ENCODE measurements at regions not wholly inside any gene's neighbourhood (a gene's known extent, or its start where the extent isn't known, plus 50 kb on each side); places are given as distances from the start of the nearest gene placed in this dataset.
"Not testable (repeated sequence)": the region's sequence is repeated elsewhere in the genome, so short reads cannot be mapped to it uniquely, and the experiment has no call there.

DNA sequence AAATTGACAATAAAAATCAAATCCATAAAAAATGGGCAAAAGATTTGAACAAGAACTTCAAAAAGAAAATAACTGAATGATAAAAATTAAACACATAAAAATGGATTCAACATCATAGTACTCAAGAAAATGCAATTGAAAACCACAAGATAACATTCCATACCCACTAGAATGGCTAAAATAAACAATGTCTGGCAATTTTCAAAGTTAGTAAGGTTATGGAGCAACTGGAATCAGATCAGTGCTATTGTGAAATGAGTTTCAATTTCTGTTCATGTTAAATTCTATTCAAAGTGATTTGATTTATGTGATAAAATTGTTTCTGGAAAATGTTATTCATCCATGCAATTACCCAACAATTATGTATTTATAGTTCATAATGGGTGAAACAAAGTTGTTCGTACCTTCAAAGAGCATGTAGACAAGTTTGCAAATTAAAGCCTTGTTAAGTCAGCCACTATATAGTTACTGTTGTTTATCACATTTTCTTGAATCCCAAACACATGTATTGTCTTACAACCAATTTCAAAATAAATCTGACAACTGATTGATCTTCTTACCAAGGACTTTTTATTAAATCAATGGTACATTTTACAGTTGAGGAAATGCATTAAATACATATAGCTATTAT lies 151.5 kb upstream of the CENPW start:
- Mint-ChIP-seq H3K4me1 (ENCODE audit: low read depth) (no peaks in the 10 kb centered on the region), H3K27me3 (ENCODE audit: low read depth) (no peaks in the 10 kb centered on the region), H3K27ac (no peak overlapping the region), H3K4me3 (ENCODE audit: low read depth) (no peak overlapping the region), H3K9me3 (peaks cover 4% of the 10 kb centered on the region), H3K36me3 (ENCODE audit: low read depth) (no peaks in the 10 kb centered on the region)
- DNase-seq (ENCODE audit: low spot score), result no peak
- intact Hi-C loops (cut with micrococcal nuclease), result no loop called here

DNA sequence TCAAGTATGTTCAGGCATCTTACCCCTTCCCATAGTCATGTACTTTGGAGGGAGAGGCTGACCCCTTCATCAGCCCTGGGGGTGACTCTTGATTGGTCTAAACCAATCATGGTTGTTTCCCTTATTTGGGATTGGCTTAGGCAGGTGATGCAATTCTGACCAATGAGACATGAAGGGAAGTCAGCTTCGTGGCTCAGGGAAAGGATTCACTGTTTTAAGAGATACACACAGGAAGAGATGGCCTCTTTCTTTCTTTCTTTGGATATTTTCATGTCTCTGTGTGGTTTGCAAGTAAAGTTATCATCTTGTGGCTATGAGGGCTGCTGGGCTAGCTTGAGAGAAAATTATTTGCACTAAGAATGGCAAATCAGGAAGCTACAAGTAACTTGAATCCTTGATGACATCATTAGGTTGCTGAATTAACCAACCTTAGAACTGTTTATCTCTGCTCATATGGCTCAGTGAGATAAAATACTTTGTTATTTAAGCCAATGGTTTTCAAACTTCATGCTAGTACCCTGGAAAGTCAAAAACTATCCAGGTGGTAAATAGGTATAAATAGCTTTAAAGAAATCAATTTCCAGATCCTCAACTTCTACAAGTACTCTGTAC lies 144.2 kb upstream of the CENPW start:
- H3K36me3 Mint-ChIP-seq (ENCODE audit: low read depth), result no peaks in the 10 kb centered on the region
- no peak for DNase-seq (ENCODE audit: low spot score)
- no peak overlapping the region for H3K4me3 Mint-ChIP-seq (ENCODE audit: low read depth)
- H3K4me1 Mint-ChIP-seq (ENCODE audit: low read depth), result peaks cover 2% of the 10 kb centered on the region
- H3K9me3 Mint-ChIP-seq, result no peaks in the 10 kb centered on the region
- no peak overlapping the region for H3K27ac Mint-ChIP-seq
- intact Hi-C loops (cut with micrococcal nuclease), result no loop called here
- H3K27me3 Mint-ChIP-seq (ENCODE audit: low read depth), result no peaks in the 10 kb centered on the region

DNA sequence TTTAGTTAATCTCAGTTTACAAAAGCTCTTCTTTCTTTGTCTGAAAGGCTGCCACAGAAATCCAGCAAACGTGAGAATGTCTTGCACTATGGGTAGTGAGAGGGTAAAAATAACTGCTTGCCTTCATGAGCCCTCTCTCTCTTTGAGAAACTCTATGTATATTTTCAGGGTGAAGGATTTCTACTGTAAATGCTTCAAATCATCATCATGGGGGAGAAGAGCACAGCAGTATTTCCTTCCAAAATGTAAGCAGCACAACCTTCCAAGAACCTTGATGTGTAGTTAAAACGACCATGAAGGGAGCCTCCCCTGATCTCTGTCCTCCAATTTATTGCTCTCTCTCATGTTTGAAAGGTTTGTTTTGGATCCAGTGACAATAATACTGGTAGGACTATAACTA lies 141.3 kb upstream of the CENPW start:
- DNase-seq (ENCODE audit: low spot score), result no peak
- Mint-ChIP-seq H3K27me3 (ENCODE audit: low read depth) (no peaks in the 10 kb centered on the region), H3K36me3 (ENCODE audit: low read depth) (no peaks in the 10 kb centered on the region), H3K4me1 (ENCODE audit: low read depth) (peaks cover 2% of the 10 kb centered on the region), H3K9me3 (no peaks in the 10 kb centered on the region), H3K4me3 (ENCODE audit: low read depth) (no peak overlapping the region), H3K27ac (no peak overlapping the region)
- intact Hi-C loops (cut with micrococcal nuclease), result no loop called here

DNA sequence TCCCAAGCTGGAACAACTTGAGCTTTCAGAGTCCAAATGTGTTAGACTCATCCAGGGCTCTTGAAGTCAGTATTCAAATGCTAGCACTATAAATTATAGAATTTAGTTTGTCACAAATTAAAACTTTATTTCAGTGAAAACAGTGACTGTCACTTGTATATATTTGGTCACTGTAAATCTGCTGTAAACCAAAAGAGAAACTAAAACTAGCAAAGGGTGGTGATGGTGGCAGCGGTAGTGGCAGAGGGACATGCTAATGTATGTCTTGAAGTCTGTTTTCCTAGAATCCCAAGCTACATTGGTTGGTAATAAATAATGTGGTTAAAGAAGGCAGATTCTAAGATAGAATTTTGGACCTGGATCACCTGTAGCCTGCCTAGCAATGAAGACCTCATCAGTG lies 140.4 kb upstream of the CENPW start:
- H3K4me1 Mint-ChIP-seq (ENCODE audit: low read depth), result peaks cover 2% of the 10 kb centered on the region
- H3K27ac Mint-ChIP-seq, result no peak overlapping the region
- DNase-seq (ENCODE audit: low spot score), result no peak
- intact Hi-C loops (cut with micrococcal nuclease), result no loop called here
- H3K36me3 Mint-ChIP-seq (ENCODE audit: low read depth), result no peaks in the 10 kb centered on the region
- no peaks in the 10 kb centered on the region for H3K9me3 Mint-ChIP-seq
- no peaks in the 10 kb centered on the region for H3K27me3 Mint-ChIP-seq (ENCODE audit: low read depth)
- no peak overlapping the region for H3K4me3 Mint-ChIP-seq (ENCODE audit: low read depth)

DNA sequence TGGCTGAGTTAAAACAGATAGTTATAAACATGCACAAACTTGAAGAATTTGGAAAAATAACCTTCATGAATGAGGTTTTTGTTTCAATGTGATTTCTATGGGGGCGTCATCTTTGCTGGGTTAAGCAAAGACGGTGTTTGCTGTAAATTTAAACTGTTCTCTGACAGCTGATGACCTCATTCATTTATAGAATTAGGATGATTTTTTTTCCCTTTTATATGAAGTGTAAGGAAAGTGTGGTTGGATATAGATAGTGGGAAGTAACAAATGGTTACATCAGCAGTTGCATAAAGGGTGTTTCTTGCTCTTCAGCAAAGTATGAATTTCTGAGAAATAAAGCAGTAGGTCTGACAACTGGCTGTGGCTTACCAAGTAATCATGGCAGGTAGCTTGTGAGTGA lies 137.2 kb upstream of the CENPW start:
- intact Hi-C loops (cut with micrococcal nuclease), result no loop called here
- DNase-seq (ENCODE audit: low spot score), result no peak
- H3K9me3 Mint-ChIP-seq, result no peaks in the 10 kb centered on the region
- no peaks in the 10 kb centered on the region for H3K27me3 Mint-ChIP-seq (ENCODE audit: low read depth)
- H3K27ac Mint-ChIP-seq, result no peak overlapping the region
- no peak overlapping the region for H3K4me3 Mint-ChIP-seq (ENCODE audit: low read depth)
- H3K4me1 Mint-ChIP-seq (ENCODE audit: low read depth), result peaks cover 2% of the 10 kb centered on the region
- H3K36me3 Mint-ChIP-seq (ENCODE audit: low read depth), result no peaks in the 10 kb centered on the region

DNA sequence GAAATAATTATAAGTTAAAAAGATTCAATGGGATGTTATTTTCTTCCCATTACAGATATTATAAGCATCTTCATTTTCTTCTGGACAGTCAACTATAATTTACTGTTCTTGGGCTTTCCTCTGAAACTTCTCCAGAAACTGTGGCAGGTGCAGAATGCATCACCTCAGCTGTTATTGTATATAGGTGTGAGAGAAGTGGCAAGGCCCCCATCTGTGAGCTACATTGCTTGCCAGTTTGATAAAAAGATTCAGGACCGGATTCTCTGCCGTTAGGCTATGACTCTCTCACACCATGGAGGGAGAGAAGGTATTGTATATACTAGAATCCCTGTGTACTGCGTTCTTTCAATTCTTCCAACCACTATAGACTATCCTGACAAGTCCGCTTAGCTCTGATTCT lies 135.8 kb upstream of the CENPW start:
- Mint-ChIP-seq H3K27ac (no peak overlapping the region), H3K36me3 (ENCODE audit: low read depth) (no peaks in the 10 kb centered on the region), H3K9me3 (no peaks in the 10 kb centered on the region), H3K4me3 (ENCODE audit: low read depth) (no peak overlapping the region), H3K27me3 (ENCODE audit: low read depth) (no peaks in the 10 kb centered on the region), H3K4me1 (ENCODE audit: low read depth) (peaks cover 2% of the 10 kb centered on the region)
- intact Hi-C loops (cut with micrococcal nuclease), result no loop called here
- no peak for DNase-seq (ENCODE audit: low spot score)

DNA sequence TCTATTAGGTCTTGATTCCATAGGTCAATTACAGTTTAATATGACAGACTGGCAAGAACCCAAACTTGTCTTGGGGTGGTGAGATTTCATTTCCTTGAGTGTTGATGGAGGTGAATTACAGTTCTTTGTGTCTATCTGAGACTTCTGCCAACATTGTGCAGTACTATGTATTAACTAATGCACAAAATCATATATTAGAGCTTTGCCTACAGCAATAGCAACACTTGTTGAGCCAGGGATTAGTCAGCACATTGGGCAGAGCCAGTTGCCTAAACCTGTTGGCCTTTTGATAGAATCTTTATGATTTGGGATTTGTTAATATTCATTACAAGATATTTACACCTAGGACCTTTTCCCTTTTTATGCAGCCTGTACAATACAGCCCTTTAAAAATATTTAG lies 135.3 kb upstream of the CENPW start:
- Mint-ChIP-seq H3K4me3 (ENCODE audit: low read depth) (no peak overlapping the region), H3K27ac (no peak overlapping the region), H3K9me3 (no peaks in the 10 kb centered on the region), H3K4me1 (ENCODE audit: low read depth) (peaks cover 2% of the 10 kb centered on the region), H3K27me3 (ENCODE audit: low read depth) (no peaks in the 10 kb centered on the region), H3K36me3 (ENCODE audit: low read depth) (no peaks in the 10 kb centered on the region)
- DNase-seq (ENCODE audit: low spot score), result no peak
- intact Hi-C loops (cut with micrococcal nuclease), result no loop called here

DNA sequence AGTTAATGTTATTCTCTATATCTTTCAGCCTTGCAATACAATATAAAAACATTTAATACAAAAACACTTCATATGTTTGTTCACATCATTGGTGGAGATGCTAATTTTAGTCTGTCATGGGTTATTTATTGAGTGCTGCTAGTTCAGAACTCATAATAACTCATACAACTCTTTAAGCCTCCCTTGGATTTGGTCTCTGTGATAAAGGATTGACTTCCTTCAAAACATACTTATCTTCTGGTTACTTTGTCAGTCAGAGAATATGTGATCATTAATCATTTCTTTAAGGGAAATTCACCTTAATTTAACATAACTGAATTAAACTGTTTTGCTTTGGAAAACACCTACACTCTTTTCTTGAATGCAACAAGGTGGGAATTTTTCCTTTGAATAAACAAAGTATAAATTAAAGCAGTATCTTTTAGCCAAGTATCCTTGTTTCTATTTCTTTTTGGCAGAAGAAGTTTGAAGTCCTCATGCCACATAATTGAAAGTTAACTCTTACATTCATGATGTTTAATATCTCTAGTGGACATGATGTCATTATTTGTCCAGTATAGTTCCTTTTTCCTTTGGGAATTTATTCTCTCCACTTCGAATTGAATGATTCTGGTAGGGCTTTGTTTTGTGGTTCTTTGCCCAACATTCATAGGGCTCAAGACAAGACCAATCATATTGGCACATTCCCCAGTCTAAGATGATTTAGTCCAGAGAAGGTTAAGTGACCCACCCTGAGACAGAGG lies 133.2 kb upstream of the CENPW start:
- H3K9me3 Mint-ChIP-seq, result no peaks in the 10 kb centered on the region
- H3K27ac Mint-ChIP-seq, result no peak overlapping the region
- H3K4me3 Mint-ChIP-seq (ENCODE audit: low read depth), result no peak overlapping the region
- intact Hi-C loops (cut with micrococcal nuclease), result no loop called here
- no peaks in the 10 kb centered on the region for H3K36me3 Mint-ChIP-seq (ENCODE audit: low read depth)
- no peak for DNase-seq (ENCODE audit: low spot score)
- no peaks in the 10 kb centered on the region for H3K4me1 Mint-ChIP-seq (ENCODE audit: low read depth)
- no peaks in the 10 kb centered on the region for H3K27me3 Mint-ChIP-seq (ENCODE audit: low read depth)

DNA sequence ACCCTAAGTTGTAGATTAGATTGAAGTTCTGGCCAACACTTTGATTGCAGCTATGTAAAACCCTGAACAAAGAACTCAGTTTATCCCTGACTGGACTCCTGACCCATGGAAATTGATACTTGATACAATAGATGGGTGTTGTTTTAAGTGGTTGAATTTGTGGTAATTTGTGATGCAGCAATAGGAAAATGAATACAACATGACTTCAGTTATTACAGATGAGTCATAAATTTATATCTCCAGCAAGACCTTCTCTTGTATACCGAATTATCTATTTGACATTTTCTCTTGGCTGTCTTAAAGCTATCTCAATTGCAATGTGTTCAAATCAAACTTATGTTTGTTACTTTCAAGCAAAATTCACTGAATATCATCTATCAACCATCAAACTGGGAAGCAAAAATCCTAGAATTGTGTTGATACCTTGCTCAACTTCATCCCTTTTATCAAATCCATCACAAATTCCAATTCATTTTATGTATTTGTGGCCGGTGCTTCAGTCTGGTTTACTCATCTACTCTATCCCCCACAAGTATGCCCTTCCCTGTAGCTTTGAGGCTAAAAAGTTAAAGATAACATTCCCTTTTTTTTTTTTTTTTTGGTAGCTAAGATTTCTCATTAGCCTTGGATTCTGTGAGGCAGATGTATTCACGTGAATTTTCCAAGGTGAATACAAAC lies 129.4 kb upstream of the CENPW start:
- no peaks in the 10 kb centered on the region for H3K4me1 Mint-ChIP-seq (ENCODE audit: low read depth)
- no peak for DNase-seq (ENCODE audit: low spot score)
- no peaks in the 10 kb centered on the region for H3K9me3 Mint-ChIP-seq
- H3K27ac Mint-ChIP-seq, result no peak overlapping the region
- H3K36me3 Mint-ChIP-seq (ENCODE audit: low read depth), result no peaks in the 10 kb centered on the region
- intact Hi-C loops (cut with micrococcal nuclease), result no loop called here
- H3K27me3 Mint-ChIP-seq (ENCODE audit: low read depth), result no peaks in the 10 kb centered on the region
- H3K4me3 Mint-ChIP-seq (ENCODE audit: low read depth), result no peak overlapping the region

DNA sequence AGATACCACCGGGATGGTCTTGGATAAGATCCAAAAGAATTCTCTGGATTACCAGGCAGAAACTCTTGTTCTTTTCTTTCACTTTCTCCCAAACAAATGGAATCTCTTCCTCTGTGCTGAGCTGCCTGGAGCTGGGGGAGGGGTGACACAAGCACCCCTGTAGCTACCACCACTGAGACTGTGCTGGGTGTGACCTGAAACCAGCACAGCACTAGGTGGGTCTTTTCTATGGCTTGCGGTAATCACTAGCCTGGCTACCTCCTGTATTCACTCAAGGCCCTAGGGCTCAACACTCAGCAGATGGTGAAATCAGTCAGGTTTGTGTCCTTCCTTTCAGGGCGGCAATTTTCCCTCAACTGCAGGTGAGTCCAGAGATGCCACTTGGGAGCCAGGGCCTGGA lies 122.4 kb upstream of the CENPW start:
- DNase-seq (ENCODE audit: low spot score), result no peak
- no peaks in the 10 kb centered on the region for H3K9me3 Mint-ChIP-seq
- no peak overlapping the region for H3K27ac Mint-ChIP-seq
- H3K4me1 Mint-ChIP-seq (ENCODE audit: low read depth), result no peaks in the 10 kb centered on the region
- intact Hi-C loops (cut with micrococcal nuclease), result no loop called here
- no peaks in the 10 kb centered on the region for H3K27me3 Mint-ChIP-seq (ENCODE audit: low read depth)
- H3K4me3 Mint-ChIP-seq (ENCODE audit: low read depth), result no peak overlapping the region
- H3K36me3 Mint-ChIP-seq (ENCODE audit: low read depth), result no peaks in the 10 kb centered on the region

DNA sequence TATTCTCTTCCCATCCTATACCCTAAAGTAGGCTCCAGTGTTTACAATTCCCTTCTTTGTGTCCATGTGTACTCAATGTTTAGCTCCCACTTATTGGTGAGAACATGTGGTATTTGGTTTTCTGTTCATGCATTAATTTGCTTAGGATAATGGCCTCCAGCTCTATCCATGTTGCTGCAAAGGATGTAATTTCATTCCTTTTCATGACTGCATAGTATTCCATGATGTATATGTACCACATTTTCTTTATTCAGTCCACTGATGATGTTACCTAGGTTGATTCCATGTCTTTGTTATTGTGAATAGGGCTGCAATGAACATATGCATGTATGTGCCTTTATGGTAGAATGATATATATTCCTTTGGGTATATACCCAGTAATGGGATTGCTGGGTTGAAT lies 119.0 kb upstream of the CENPW start:
- DNase-seq (ENCODE audit: low spot score); H3K4me1 Mint-ChIP-seq (ENCODE audit: low read depth); H3K36me3 Mint-ChIP-seq (ENCODE audit: low read depth); intact Hi-C loops (cut with micrococcal nuclease); H3K27ac Mint-ChIP-seq; H3K27me3 Mint-ChIP-seq (ENCODE audit: low read depth); H3K4me3 Mint-ChIP-seq (ENCODE audit: low read depth); H3K9me3 Mint-ChIP-seq: not testable (repeated sequence)

DNA sequence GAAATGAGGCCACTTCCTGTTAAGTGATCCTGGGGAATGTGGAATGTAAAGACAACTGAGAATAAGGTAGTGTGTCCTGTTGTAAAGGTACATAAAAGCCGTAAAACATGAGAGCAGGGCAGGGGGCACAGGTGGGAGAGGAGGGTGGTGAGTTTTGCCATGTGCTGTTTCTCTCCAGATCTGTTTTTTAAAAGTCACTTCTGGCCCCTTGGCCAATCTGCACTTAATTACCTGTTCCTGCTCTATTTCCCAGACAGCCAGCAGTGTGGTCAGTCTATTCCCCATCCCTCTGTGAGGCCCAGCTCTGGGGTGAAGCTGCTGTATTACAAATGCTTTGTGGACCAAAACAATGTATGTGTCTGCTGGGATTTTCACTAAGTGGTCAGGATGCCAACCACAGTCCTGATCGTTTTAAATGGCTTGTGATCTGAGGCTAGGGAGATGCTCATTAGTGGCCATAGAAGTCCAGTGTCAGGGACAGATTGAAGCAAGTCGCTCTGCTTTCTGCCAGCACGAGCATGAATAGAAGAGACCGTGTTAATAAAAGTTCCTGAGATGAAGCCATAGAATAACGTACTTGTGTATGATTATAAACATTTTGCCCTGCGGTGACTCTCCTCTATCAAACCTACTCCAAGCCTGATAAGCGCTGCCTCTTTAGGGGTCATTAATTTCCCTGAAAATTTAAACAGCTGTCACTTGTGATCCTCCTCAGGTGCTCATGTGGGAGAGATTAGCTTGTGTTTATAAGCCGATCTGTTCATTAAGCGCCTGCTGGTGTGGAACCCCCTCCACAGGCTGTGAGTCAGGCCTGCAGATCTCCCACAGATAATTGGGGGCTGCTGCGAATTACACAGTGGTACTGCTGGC lies 111.8 kb upstream of the CENPW start:
- no peak overlapping the region for H3K4me3 Mint-ChIP-seq (ENCODE audit: low read depth)
- no peak for DNase-seq (ENCODE audit: low spot score)
- no peak overlapping the region for H3K27ac Mint-ChIP-seq
- no peaks in the 10 kb centered on the region for H3K27me3 Mint-ChIP-seq (ENCODE audit: low read depth)
- no peaks in the 10 kb centered on the region for H3K9me3 Mint-ChIP-seq
- H3K4me1 Mint-ChIP-seq (ENCODE audit: low read depth), result no peaks in the 10 kb centered on the region
- no peaks in the 10 kb centered on the region for H3K36me3 Mint-ChIP-seq (ENCODE audit: low read depth)
- intact Hi-C loops (cut with micrococcal nuclease), result no loop called here

Data from activated T-helper 2 cell treated with anti-CD3 and anti-CD28 coated beads, Interferon-gamma antibody, Interleukin-2, Interleukin-4, amounts not matched to agents 10 μg/mL and 5 μg/mL and 100 μg/mL, durations not matched to agents 14 hours and 24 hours and 36 hours (primary cell).